ENCODE measurements at regions not wholly inside any gene's neighbourhood (a gene's known extent, or its start where the extent isn't known, plus 50 kb on each side); places are given as distances from the start of the nearest gene placed in this dataset.
A peak's percentile ranks its signal among the peaks of the same experiment; 100 is the strongest.

- no peak for DNase-seq
- no peak overlapping the region for H3K4me3 ChIP-seq
- H3K27me3 ChIP-seq (ENCODE audit: low read depth): peaks cover 36% of the 10 kb centered on the region
- intact Hi-C loops (cut with micrococcal nuclease): no loop called here
- TF ChIP-seq CTCF (IDR thresholded peaks at IDR 0.05; ENCODE audit: borderline replicate concordance): no peak
- H3K9me3 ChIP-seq (replicated peaks): no peaks in the 10 kb centered on the region
- H3K36me3 ChIP-seq: no peaks in the 10 kb centered on the region
- no peak overlapping the region for H3K27ac ChIP-seq (replicated peaks)
- no peaks in the 10 kb centered on the region for H3K4me1 ChIP-seq
These were observed 93.2 kb upstream of the ALX4 start for GRCh38 chr11:44403176-44403575.

GRCh38 chr11:44403587-44404273, 93.8 kb upstream of the ALX4 start:
- Histone ChIP-seq H3K27me3 (ENCODE audit: low read depth) (peaks cover 35% of the 10 kb centered on the region), H3K4me3 (no peak overlapping the region), H3K36me3 (no peaks in the 10 kb centered on the region), H3K4me1 (no peaks in the 10 kb centered on the region), H3K27ac (replicated peaks) (no peak overlapping the region), H3K9me3 (replicated peaks) (no peaks in the 10 kb centered on the region)
- TF ChIP-seq CTCF (IDR thresholded peaks at IDR 0.05; ENCODE audit: borderline replicate concordance): no peak
- no peak for DNase-seq
- intact Hi-C loops (cut with micrococcal nuclease): no loop called here

- no peak overlapping the region for H3K4me3 ChIP-seq
- no peaks in the 10 kb centered on the region for H3K4me1 ChIP-seq
- H3K27me3 ChIP-seq (ENCODE audit: low read depth): peaks cover 35% of the 10 kb centered on the region
- H3K36me3 ChIP-seq: no peaks in the 10 kb centered on the region
- no peak overlapping the region for H3K27ac ChIP-seq (replicated peaks)
- no peak for TF ChIP-seq CTCF (IDR thresholded peaks at IDR 0.05; ENCODE audit: borderline replicate concordance)
- no peak for DNase-seq
- no peaks in the 10 kb centered on the region for H3K9me3 ChIP-seq (replicated peaks)
- intact Hi-C loops (cut with micrococcal nuclease): no loop called here
These were observed 94.4 kb upstream of the ALX4 start for GRCh38 chr11:44404301-44404700.

- Histone ChIP-seq H3K27ac (replicated peaks) (no peak overlapping the region), H3K4me3 (no peak overlapping the region), H3K36me3 (no peaks in the 10 kb centered on the region), H3K27me3 (ENCODE audit: low read depth) (peaks cover 41% of the 10 kb centered on the region), H3K4me1 (no peaks in the 10 kb centered on the region), H3K9me3 (replicated peaks) (no peaks in the 10 kb centered on the region)
- TF ChIP-seq CTCF (IDR thresholded peaks at IDR 0.05; ENCODE audit: borderline replicate concordance): no peak
- DNase-seq: no peak
- intact Hi-C loops (cut with micrococcal nuclease): no loop called here
These were observed 94.9 kb upstream of the ALX4 start for GRCh38 chr11:44404736-44405395.

GRCh38 chr11:44407211-44407996, 97.5 kb upstream of the ALX4 start:
- TF ChIP-seq CTCF (IDR thresholded peaks at IDR 0.05; ENCODE audit: borderline replicate concordance): no peak
- intact Hi-C loops (cut with micrococcal nuclease): no loop called here
- no peak overlapping the region for H3K4me3 ChIP-seq
- no peaks in the 10 kb centered on the region for H3K36me3 ChIP-seq
- DNase-seq: peak; percentile 18
- peaks cover 56% of the 10 kb centered on the region for H3K27me3 ChIP-seq (ENCODE audit: low read depth)
- peaks cover 7% of the 10 kb centered on the region for H3K9me3 ChIP-seq (replicated peaks)
- no peak overlapping the region for H3K27ac ChIP-seq (replicated peaks)
- H3K4me1 ChIP-seq: no peaks in the 10 kb centered on the region

Data from left ventricle myocardium inferior (tissue), 1 donor.